ENCODE measurements at regions not wholly inside any gene's neighbourhood (a gene's known extent, or its start where the extent isn't known, plus 50 kb on each side); places are given as distances from the start of the nearest gene placed in this dataset.

GRCh38 chr20:12644461-12644860 is 364.3 kb upstream of the SPTLC3 start:
- Histone ChIP-seq H3K9ac (ENCODE audit: low read depth, low read length) (no peak overlapping the region), H3K27me3 (ENCODE audit: control insufficient read depth, insufficient read depth, low read length) (no peaks in the 10 kb centered on the region), H3K9me3 (ENCODE audit: control insufficient read depth, insufficient read depth, low read length) (no peaks in the 10 kb centered on the region), H3K4me1 (ENCODE audit: control insufficient read depth, insufficient read depth, low read length) (no peaks in the 10 kb centered on the region), H3K36me3 (ENCODE audit: control insufficient read depth, insufficient read depth, low read length) (no peaks in the 10 kb centered on the region), H3K27ac (ENCODE audit: low read depth, low read length) (no peak overlapping the region), H3K4me3 (ENCODE audit: low read depth, low read length) (no peak overlapping the region)

GRCh38 chr20:12649234-12649633 is 359.5 kb upstream of the SPTLC3 start:
- no peak overlapping the region for H3K4me3 ChIP-seq (ENCODE audit: low read depth, low read length)
- no peaks in the 10 kb centered on the region for H3K9me3 ChIP-seq (ENCODE audit: control insufficient read depth, insufficient read depth, low read length)
- no peak overlapping the region for H3K27ac ChIP-seq (ENCODE audit: low read depth, low read length)
- peaks cover 8% of the 10 kb centered on the region for H3K4me1 ChIP-seq (ENCODE audit: control insufficient read depth, insufficient read depth, low read length)
- no peaks in the 10 kb centered on the region for H3K36me3 ChIP-seq (ENCODE audit: control insufficient read depth, insufficient read depth, low read length)
- no peaks in the 10 kb centered on the region for H3K27me3 ChIP-seq (ENCODE audit: control insufficient read depth, insufficient read depth, low read length)
- no peak overlapping the region for H3K9ac ChIP-seq (ENCODE audit: low read depth, low read length)

- no peak overlapping the region for H3K4me3 ChIP-seq (ENCODE audit: low read depth, low read length)
- peaks cover 8% of the 10 kb centered on the region for H3K4me1 ChIP-seq (ENCODE audit: control insufficient read depth, insufficient read depth, low read length)
- H3K36me3 ChIP-seq (ENCODE audit: control insufficient read depth, insufficient read depth, low read length) = no peaks in the 10 kb centered on the region
- H3K9ac ChIP-seq (ENCODE audit: low read depth, low read length) = no peak overlapping the region
- no peaks in the 10 kb centered on the region for H3K27me3 ChIP-seq (ENCODE audit: control insufficient read depth, insufficient read depth, low read length)
- H3K9me3 ChIP-seq (ENCODE audit: control insufficient read depth, insufficient read depth, low read length) = no peaks in the 10 kb centered on the region
- no peak overlapping the region for H3K27ac ChIP-seq (ENCODE audit: low read depth, low read length)
Measured at GRCh38 chr20:12653642-12654041, 355.1 kb upstream of the SPTLC3 start.

GRCh38 chr20:12659942-12660341 is 348.8 kb upstream of the SPTLC3 start:
- Histone ChIP-seq H3K27ac (ENCODE audit: low read depth, low read length) (no peak overlapping the region), H3K4me3 (ENCODE audit: low read depth, low read length) (no peak overlapping the region), H3K9ac (ENCODE audit: low read depth, low read length) (no peak overlapping the region), H3K4me1 (ENCODE audit: control insufficient read depth, insufficient read depth, low read length) (peaks cover 5% of the 10 kb centered on the region), H3K36me3 (ENCODE audit: control insufficient read depth, insufficient read depth, low read length) (no peaks in the 10 kb centered on the region), H3K9me3 (ENCODE audit: control insufficient read depth, insufficient read depth, low read length) (no peaks in the 10 kb centered on the region; the same call in 1 of the 2 replicates), H3K27me3 (ENCODE audit: control insufficient read depth, insufficient read depth, low read length) (no peaks in the 10 kb centered on the region)

- Histone ChIP-seq H3K36me3 (ENCODE audit: control insufficient read depth, insufficient read depth, low read length) (no peaks in the 10 kb centered on the region), H3K27me3 (ENCODE audit: control insufficient read depth, insufficient read depth, low read length) (no peaks in the 10 kb centered on the region), H3K4me1 (ENCODE audit: control insufficient read depth, insufficient read depth, low read length) (peaks cover 5% of the 10 kb centered on the region), H3K9ac (ENCODE audit: low read depth, low read length) (no peak overlapping the region), H3K27ac (ENCODE audit: low read depth, low read length) (no peak overlapping the region), H3K4me3 (ENCODE audit: low read depth, low read length) (no peak overlapping the region), H3K9me3 (ENCODE audit: control insufficient read depth, insufficient read depth, low read length) (no peaks in the 10 kb centered on the region; the same call in 1 of the 2 replicates)
Measured at GRCh38 chr20:12660918-12661317, 347.9 kb upstream of the SPTLC3 start.

GRCh38 chr20:12670301-12670700 is 338.5 kb upstream of the SPTLC3 start:
- no peaks in the 10 kb centered on the region for H3K36me3 ChIP-seq (ENCODE audit: control insufficient read depth, insufficient read depth, low read length)
- no peak overlapping the region for H3K27ac ChIP-seq (ENCODE audit: low read depth, low read length)
- peaks cover 12% of the 10 kb centered on the region; the same call in 1 of the 2 replicates for H3K4me1 ChIP-seq (ENCODE audit: control insufficient read depth, insufficient read depth, low read length)
- no peak overlapping the region for H3K9ac ChIP-seq (ENCODE audit: low read depth, low read length)
- no peaks in the 10 kb centered on the region for H3K9me3 ChIP-seq (ENCODE audit: control insufficient read depth, insufficient read depth, low read length)
- no peak overlapping the region for H3K4me3 ChIP-seq (ENCODE audit: low read depth, low read length)
- no peaks in the 10 kb centered on the region for H3K27me3 ChIP-seq (ENCODE audit: control insufficient read depth, insufficient read depth, low read length)

- Histone ChIP-seq H3K36me3 (ENCODE audit: control insufficient read depth, insufficient read depth, low read length) (no peaks in the 10 kb centered on the region), H3K4me3 (ENCODE audit: low read depth, low read length) (no peak overlapping the region), H3K27ac (ENCODE audit: low read depth, low read length) (no peak overlapping the region), H3K4me1 (ENCODE audit: control insufficient read depth, insufficient read depth, low read length) (peaks cover 12% of the 10 kb centered on the region; the same call in 1 of the 2 replicates), H3K9me3 (ENCODE audit: control insufficient read depth, insufficient read depth, low read length) (no peaks in the 10 kb centered on the region), H3K27me3 (ENCODE audit: control insufficient read depth, insufficient read depth, low read length) (no peaks in the 10 kb centered on the region), H3K9ac (ENCODE audit: low read depth, low read length) (no peak overlapping the region)
Measured at GRCh38 chr20:12673352-12673751, 335.4 kb upstream of the SPTLC3 start.

GRCh38 chr20:12677925-12678324 is 330.8 kb upstream of the SPTLC3 start:
- H3K36me3 ChIP-seq (ENCODE audit: control insufficient read depth, insufficient read depth, low read length) = no peaks in the 10 kb centered on the region
- H3K4me1 ChIP-seq (ENCODE audit: control insufficient read depth, insufficient read depth, low read length) = peaks cover 16% of the 10 kb centered on the region; the same call in 1 of the 2 replicates
- H3K4me3 ChIP-seq (ENCODE audit: low read depth, low read length) = no peak overlapping the region
- no peaks in the 10 kb centered on the region for H3K9me3 ChIP-seq (ENCODE audit: control insufficient read depth, insufficient read depth, low read length)
- no peak overlapping the region for H3K9ac ChIP-seq (ENCODE audit: low read depth, low read length)
- H3K27me3 ChIP-seq (ENCODE audit: control insufficient read depth, insufficient read depth, low read length) = no peaks in the 10 kb centered on the region
- no peak overlapping the region for H3K27ac ChIP-seq (ENCODE audit: low read depth, low read length)

- H3K4me1 ChIP-seq (ENCODE audit: control insufficient read depth, insufficient read depth, low read length) = 0 out of 2 replicates have a peak, but pooled peaks cover 4% of the 10 kb centered on the region
- no peak overlapping the region for H3K27ac ChIP-seq (ENCODE audit: low read depth, low read length)
- H3K36me3 ChIP-seq (ENCODE audit: control insufficient read depth, insufficient read depth, low read length) = no peaks in the 10 kb centered on the region
- H3K9ac ChIP-seq (ENCODE audit: low read depth, low read length) = no peak overlapping the region
- H3K9me3 ChIP-seq (ENCODE audit: control insufficient read depth, insufficient read depth, low read length) = no peaks in the 10 kb centered on the region
- no peaks in the 10 kb centered on the region for H3K27me3 ChIP-seq (ENCODE audit: control insufficient read depth, insufficient read depth, low read length)
- no peak overlapping the region for H3K4me3 ChIP-seq (ENCODE audit: low read depth, low read length)
Measured at GRCh38 chr20:12679447-12679846, 329.3 kb upstream of the SPTLC3 start.

- no peak overlapping the region for H3K9ac ChIP-seq (ENCODE audit: low read depth, low read length)
- no peak overlapping the region for H3K4me3 ChIP-seq (ENCODE audit: low read depth, low read length)
- H3K9me3 ChIP-seq (ENCODE audit: control insufficient read depth, insufficient read depth, low read length) = no peaks in the 10 kb centered on the region
- 0 out of 2 replicates have a peak, but pooled peaks cover 4% of the 10 kb centered on the region for H3K4me1 ChIP-seq (ENCODE audit: control insufficient read depth, insufficient read depth, low read length)
- H3K27ac ChIP-seq (ENCODE audit: low read depth, low read length) = no peak overlapping the region
- H3K27me3 ChIP-seq (ENCODE audit: control insufficient read depth, insufficient read depth, low read length) = no peaks in the 10 kb centered on the region
- no peaks in the 10 kb centered on the region for H3K36me3 ChIP-seq (ENCODE audit: control insufficient read depth, insufficient read depth, low read length)
Measured at GRCh38 chr20:12682613-12683012, 326.2 kb upstream of the SPTLC3 start.

- Histone ChIP-seq H3K4me3 (ENCODE audit: low read depth, low read length) (no peak overlapping the region), H3K27me3 (ENCODE audit: control insufficient read depth, insufficient read depth, low read length) (no peaks in the 10 kb centered on the region), H3K4me1 (ENCODE audit: control insufficient read depth, insufficient read depth, low read length) (0 out of 2 replicates have a peak, but pooled peaks cover 3% of the 10 kb centered on the region), H3K9ac (ENCODE audit: low read depth, low read length) (no peak overlapping the region), H3K36me3 (ENCODE audit: control insufficient read depth, insufficient read depth, low read length) (no peaks in the 10 kb centered on the region), H3K9me3 (ENCODE audit: control insufficient read depth, insufficient read depth, low read length) (no peaks in the 10 kb centered on the region), H3K27ac (ENCODE audit: low read depth, low read length) (no peak overlapping the region)
Measured at GRCh38 chr20:12687476-12687875, 321.3 kb upstream of the SPTLC3 start.

GRCh38 chr20:12695937-12696336 is 312.8 kb upstream of the SPTLC3 start:
- Histone ChIP-seq H3K9me3 (ENCODE audit: control insufficient read depth, insufficient read depth, low read length) (no peaks in the 10 kb centered on the region), H3K27me3 (ENCODE audit: control insufficient read depth, insufficient read depth, low read length) (no peaks in the 10 kb centered on the region), H3K4me3 (ENCODE audit: low read depth, low read length) (no peak overlapping the region), H3K4me1 (ENCODE audit: control insufficient read depth, insufficient read depth, low read length) (peaks cover 11% of the 10 kb centered on the region), H3K9ac (ENCODE audit: low read depth, low read length) (no peak overlapping the region), H3K27ac (ENCODE audit: low read depth, low read length) (no peak overlapping the region), H3K36me3 (ENCODE audit: control insufficient read depth, insufficient read depth, low read length) (no peaks in the 10 kb centered on the region)
